T47D (cell line): ENCODE measurements at regions not wholly inside any gene's neighbourhood (a gene's known extent, or its start where the extent isn't known, plus 50 kb on each side); places are given as distances from the start of the nearest gene placed in this dataset.
"Not testable (repeated sequence)": the region's sequence is repeated elsewhere in the genome, so short reads cannot be mapped to it uniquely, and the experiment has no call there.

Experiments
- DNase-seq, 2 experiments: peaks; one replicate each; pipeline versions ENCODE4 v3.0.0 to v3.0.0-alpha.2; 2011 to 2012; ENCODE audit warnings: low read depth in 1 of 2, low spot score in 1 of 2
- JUND ChIP-seq: IDR thresholded peaks from 2 replicates; pipeline ENCODE4 v1.6.1; 2012; ENCODE audit warnings: low read depth
- in situ Hi-C: cut with HindIII; loops from 2 replicates; pipeline ENCODE4 v1.10.0; 2016; ENCODE audit warnings: low sequenced_read_pairs, low pct_unique_long_range_greater_than_20kb

DNA sequence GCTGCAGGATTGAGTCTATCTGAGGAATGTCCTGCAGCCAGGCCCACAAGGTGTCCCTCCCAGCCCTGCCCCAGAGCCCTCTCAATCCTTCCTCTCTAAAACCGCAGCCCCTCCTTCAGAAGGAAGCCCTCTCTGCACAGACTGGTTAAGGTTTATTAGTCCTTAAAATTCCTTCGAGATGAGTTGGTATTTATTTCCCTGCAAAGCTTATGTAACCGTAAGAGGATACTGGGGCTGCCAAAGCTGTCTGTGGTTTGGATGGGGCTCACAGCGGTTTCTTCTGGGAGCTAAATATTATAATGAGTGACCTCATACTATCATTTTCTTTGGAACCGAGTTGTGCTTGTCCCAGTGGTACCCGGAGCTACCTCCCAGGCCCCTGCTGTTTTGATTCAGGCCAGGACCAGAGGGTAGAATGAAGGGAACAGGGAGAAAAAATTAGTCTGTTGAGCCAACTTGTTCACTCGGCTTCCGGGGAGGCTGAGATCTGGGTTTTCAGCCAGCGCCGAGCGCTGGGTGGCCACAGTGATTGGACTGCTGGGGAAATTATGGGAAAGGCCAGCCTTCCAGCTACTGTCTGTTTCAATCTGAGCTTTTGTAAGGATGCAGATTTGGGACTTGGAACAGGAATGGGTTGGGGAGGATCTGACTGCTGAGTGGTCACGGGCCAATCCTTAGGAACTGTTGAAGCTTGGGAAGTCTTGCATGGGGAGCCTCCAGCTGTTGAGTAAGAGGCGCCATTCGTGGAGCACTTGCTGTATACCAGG, 107.5 kb downstream of the NDFIP1 start:
- in situ Hi-C loops, result no loop called here
- TF ChIP-seq JUND, result no peak
- DNase-seq, result peak; percentile 33 to 72

DNA sequence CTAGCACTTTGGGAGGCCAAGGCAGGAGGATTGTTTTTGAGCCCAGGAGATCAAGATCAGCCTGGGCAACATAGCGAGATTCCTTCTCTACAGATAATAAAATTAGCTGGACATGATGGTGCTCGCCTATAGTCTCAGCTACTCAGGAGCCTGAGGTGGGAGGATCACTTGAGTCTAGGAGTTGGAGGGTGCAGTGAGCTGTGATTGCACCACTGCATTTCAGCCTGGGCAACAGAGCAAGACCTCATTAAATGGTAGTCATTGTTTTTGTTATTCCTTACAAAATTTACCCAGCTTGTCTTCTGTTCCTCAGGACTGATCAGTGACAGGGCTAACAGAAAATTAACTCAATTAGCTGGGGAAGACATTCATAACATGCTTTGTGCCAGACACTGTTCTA, 104.5 kb downstream of the NDFIP1 start:
- DNase-seq, result no peak
- TF ChIP-seq JUND, result no peak
- in situ Hi-C loops, result no loop called here

DNA sequence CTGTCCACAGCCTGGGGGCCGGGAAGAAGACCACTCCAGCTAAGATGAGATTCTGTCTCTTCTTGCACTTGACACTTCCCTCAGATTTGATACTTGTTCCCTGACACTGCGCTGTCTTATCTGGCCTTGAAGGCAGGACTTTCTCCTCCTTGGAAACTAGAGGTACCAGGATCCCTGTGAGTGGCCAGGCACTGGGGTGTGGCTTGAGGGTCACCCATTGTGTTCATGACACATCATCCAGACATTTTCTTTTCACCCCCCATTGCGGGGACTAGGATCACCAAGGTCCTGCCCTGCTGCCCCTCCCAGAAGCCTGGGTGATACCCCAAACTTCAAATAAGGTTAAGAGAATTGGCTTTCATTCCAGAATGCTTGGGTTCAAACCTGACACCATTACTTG, 103.3 kb downstream of the NDFIP1 start:
- in situ Hi-C loops, result no loop called here
- no peak for DNase-seq
- TF ChIP-seq JUND, result no peak

DNA sequence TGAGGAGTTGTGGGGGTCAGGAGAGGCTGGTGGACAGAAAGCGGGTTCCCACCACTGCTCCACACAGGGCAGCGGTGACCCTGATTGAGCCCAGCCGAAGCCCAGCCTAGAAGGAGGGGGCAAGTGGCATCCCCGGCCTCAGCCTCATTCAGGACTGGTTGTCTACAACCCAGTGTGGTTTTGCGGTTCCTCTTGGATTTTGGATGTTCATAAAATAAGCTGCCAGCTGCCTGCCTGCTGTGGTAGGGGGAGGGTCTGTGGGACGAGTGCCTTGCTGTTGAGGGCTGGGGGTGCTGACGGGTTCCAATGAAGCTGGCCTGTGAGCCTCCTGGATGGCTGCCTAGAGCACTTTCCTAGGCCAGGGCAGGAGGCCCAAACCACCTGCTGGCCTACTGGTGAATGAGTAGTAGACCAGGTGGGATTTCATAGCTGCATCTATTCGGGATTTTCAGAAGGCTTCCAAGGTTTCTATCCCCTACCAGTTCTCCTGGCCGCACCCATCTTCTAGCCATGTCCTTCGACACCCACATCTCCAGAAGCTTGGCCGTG, 102.4 kb downstream of the NDFIP1 start:
- no peak for DNase-seq
- in situ Hi-C loops, result no loop called here
- no peak for TF ChIP-seq JUND

DNA sequence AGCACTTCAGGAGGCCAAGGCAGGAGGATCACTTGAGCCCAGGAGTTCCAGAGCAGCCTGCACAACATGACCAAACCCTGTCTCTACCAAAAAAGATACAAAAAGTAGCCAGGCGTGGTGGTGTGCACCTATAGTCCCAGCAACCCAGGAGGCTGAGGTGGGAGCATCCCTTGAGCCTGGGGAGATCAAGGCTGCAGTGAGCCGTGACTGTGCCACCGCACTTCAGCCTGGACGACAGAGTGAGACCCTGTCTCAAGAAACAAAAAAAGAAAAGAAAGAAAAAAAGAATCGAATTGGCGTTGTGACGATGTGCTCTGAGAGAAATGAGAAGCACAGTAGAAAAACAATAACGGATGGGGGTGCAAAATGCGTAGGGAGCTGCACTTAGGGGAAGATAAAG, 101.4 kb downstream of the NDFIP1 start:
- no peak for TF ChIP-seq JUND
- no peak for DNase-seq
- in situ Hi-C loops, result no loop called here

DNA sequence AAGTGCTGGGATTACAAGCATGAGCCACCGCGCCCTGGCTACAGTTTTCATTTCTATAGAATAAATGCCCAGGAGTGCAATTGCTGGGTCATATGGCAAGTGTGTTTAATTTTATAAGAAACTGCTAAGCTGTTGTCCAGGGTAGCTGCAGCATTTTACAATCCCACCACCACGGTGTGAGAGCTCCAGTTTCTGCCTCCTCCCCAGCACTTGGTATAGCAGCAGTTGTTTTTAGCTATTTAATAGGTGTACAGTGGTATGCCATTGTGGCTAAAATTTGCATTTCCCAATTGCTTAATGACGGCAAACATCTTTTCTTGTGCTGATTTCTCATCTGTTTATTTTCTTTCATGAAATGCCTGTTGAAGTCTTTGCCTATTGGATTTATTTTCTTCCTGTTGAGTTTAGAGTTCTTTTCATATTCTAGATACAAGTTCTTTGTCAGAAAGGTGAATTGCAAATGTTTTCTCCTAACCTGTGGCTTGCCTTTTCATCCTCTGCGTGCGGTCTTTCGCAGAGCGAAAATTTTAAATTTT, 100.3 kb downstream of the NDFIP1 start:
- no peak for TF ChIP-seq JUND
- no peak for DNase-seq
- in situ Hi-C loops, result no loop called here

DNA sequence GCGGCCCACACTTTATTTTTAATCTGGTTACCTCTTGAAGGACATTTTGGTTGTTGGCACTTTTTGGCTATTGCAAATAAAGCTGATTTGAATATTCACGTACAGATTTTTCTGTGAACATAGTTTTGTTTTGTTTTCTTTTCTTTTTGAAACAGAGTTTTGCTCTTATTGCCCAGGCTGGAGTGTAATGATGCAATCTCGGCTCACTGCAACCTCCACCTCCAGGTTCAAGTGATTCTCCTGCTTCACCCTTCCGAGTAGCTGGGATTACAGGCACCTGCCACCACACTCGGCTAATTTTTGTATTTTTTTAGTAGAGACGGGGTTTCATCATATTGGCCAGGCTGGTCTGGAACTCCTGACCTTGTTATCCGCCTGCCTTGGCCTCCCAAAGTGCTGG, 99.7 kb downstream of the NDFIP1 start:
- DNase-seq, in situ Hi-C loops: not testable (repeated sequence)

DNA sequence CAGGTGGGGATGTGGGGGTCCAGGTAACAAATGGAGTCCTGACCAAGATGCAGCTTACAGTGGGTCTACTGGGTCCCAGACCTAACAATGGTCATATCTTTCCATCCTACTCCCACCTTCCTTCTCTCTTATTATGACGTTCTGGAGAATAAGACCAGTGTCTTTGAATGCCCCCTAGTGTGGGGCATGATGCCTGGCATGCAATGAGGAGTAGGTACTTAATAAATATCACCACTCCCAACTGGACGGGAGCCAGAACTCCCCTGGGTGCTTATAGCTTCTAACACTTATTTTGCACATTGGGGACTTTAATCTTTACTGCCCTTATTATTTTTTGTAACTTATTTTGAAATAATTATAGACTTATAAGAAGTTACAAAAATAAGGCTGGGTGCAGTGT, 98.2 kb downstream of the NDFIP1 start:
- DNase-seq, result no peak
- in situ Hi-C loops, result no loop called here
- no peak for TF ChIP-seq JUND

DNA sequence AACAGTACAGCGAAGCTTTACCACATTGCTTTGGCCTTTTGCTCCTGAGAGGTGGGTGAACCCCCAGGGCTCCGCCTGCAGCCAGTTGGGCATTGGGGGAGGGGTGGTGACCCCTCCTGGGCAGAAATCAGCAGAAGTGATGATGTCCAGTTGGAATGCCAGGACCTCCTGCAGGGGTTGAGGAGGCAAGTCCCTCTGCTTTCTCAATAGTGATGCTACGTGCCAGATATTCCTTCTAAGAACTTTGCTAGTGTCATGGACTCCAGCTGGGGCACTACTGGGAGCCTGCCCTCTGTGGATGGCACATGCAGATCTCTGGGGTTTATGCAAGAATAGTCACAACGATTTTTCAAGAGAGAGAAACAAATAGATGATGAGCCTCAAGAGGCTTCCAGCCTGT, 95.6 kb downstream of the NDFIP1 start:
- in situ Hi-C loops, result no loop called here
- TF ChIP-seq JUND, result no peak
- no peak for DNase-seq
